ENCODE measurements at regions not wholly inside any gene's neighbourhood (a gene's known extent, or its start where the extent isn't known, plus 50 kb on each side); places are given as distances from the start of the nearest gene placed in this dataset.

GRCh38 chr13:30359991-30360390 is 52.6 kb upstream of the KATNAL1 start:
- no peak for TF ChIP-seq CTCF (IDR thresholded peaks at IDR 0.05)
- no peak for TF ChIP-seq POLR2A (IDR thresholded peaks at IDR 0.05)

Data from lower leg skin (tissue), 3 donors.